Gastrocnemius medialis (tissue), 4 donors: ENCODE measurements at regions not wholly inside any gene's neighbourhood (a gene's known extent, or its start where the extent isn't known, plus 50 kb on each side); places are given as distances from the start of the nearest gene placed in this dataset.

Experiments
- ATAC-seq, 2 donors: fragments of 150-250 bp; one replicate each; pipeline ENCODE4 v1.9.1; 2016
- DNase-seq, 2 donors: peaks; one replicate each; pipeline ENCODE4 v3.0.0-alpha.2; 2019
- H3K27ac ChIP-seq, 4 donors: fragments of 200-600 bp; sonication (generic); 1 replicate in 1 of 4; 2 replicates in 3 of 4; pipeline ENCODE4 v1.5.1; 2016 to 2018; ENCODE audit warnings: mild to moderate bottlenecking in 2 of 4, moderate library complexity in 1 of 4
- H3K27me3 ChIP-seq, 3 donors: fragments of 200-600 bp; sonication (generic) in 2 of 3; 1 replicate in 1 of 3; 2 replicates in 2 of 3; pipeline versions ENCODE4 v1.5.1 to v1.6.0; 2016 to 2019; ENCODE audit warnings: mild to moderate bottlenecking in 1 of 3, moderate library complexity in 1 of 3
- H3K36me3 ChIP-seq, 2 donors: fragments of 200-600 bp; sonication (generic) in 1 of 2; one replicate each; pipeline ENCODE4 v1.5.1; 2017 to 2018
- H3K4me1 ChIP-seq, 2 donors: fragments of 200-600 bp; sonication (generic) in 1 of 2; one replicate each; pipeline ENCODE4 v1.5.1; 2016 to 2017; ENCODE audit warnings: mild to moderate bottlenecking in 2 of 2
- H3K4me3 ChIP-seq, 4 donors: fragments of 200-600 bp; sonication (generic) in 3 of 4; 1 replicate in 1 of 4; 2 replicates in 3 of 4; pipeline ENCODE4 v1.5.1; 2016 to 2019; ENCODE audit warnings: mild to moderate bottlenecking in 2 of 4
- H3K9me3 ChIP-seq, 3 donors: fragments of 200-600 bp; sonication (generic) in 2 of 3; 1 replicate in 1 of 3; 2 replicates in 2 of 3; pipeline ENCODE4 v1.5.1; 2016 to 2019
- CTCF ChIP-seq, 5 experiments: fragments of 450-650 bp in 3 of 5; fragments of 200-600 bp in 2 of 5; sonication (generic) in 2 of 5; IDR thresholded peaks in 4 of 5; conservative IDR thresholded peaks in 1 of 5; 1 replicate in 4 of 5; 2 replicates in 1 of 5; pipeline ENCODE4 v1.5.1; 2016 to 2019; ENCODE audit warnings: antibody characterized with exemption in 5 of 5, mild to moderate bottlenecking in 3 of 5, moderate library complexity in 3 of 5
- POLR2A ChIP-seq, 2 donors: fragments of 450-650 bp; IDR thresholded peaks; one replicate each; pipeline ENCODE4 v1.6.1; 2017; ENCODE audit warnings: antibody characterized with exemption in 2 of 2, mild to moderate bottlenecking in 2 of 2, moderate library complexity in 2 of 2
- in situ Hi-C, 4 donors: fragments of 200-750 bp; cut with MboI; loops; one replicate each; pipeline versions ENCODE4 v1.15.0 to v1.8.0; 2017; ENCODE audit warnings: low sequenced_read_pairs in 4 of 4
- intact Hi-C: fragments of 100-400 bp; cut with DNase I; formaldehyde crosslinking; loops from one replicate; pipeline ENCODE4 v1.15.1; 2023; ENCODE audit warnings: low total_unique reads

DNA sequence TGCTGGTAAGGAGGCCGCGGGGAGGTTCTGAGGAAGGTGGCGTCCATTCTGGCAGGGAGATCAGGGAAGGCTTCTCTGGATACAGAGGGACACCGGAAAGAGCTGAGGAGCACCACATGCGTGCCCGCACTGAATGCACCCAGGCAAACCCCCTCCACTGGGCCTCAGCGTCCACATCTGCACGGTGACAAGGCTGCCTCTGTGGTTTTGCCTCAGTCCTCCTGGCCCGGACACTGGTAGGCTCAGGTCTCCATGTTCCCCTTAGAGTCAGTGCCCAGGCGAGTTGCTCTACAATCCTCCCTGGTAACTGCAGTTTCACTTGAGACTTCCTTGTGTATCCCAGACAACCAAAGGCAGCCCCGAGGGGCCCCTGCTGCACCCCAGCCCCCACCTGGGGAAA, 173.3 kb downstream of the MELK start:
- H3K4me3 ChIP-seq = no peak overlapping the region
- no peaks in the 10 kb centered on the region for H3K4me1 ChIP-seq
- ATAC-seq = no peak
- in situ Hi-C loops (no loop called here), intact Hi-C loops (no loop called here)
- TF ChIP-seq POLR2A (IDR thresholded peaks at IDR 0.05) = no peak
- TF ChIP-seq CTCF (IDR thresholded peaks at IDR 0.05 in 4 of 5, conservative IDR thresholded peaks at IDR 0.05 in 1 of 5) = no peak
- no peaks in the 10 kb centered on the region for H3K36me3 ChIP-seq
- H3K27me3 ChIP-seq = peaks cover 0 to 2% (median 0%) of the 10 kb centered on the region in 3 donors
- no peaks in the 10 kb centered on the region for H3K9me3 ChIP-seq
- DNase-seq = no peak
- no peak overlapping the region for H3K27ac ChIP-seq

DNA sequence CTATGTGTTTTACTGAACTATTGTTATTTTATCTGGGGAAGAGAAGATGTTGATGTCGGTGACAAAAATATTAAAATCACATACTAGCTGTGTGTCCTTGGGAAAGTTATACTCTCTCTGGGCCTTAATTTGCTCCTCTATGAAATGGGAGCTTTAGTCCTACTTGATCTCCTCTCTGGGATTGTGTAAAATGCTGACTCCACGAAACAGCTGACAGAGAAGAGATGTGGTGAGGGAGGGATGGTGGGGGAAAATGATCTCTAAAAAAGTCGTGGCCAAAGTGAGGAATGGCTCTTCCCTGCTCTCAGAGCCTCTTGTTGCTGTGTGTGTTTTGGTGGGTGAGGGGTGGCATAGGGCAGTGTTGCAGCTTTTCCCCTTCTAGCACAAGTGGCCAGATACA, 173.7 kb downstream of the MELK start:
- in situ Hi-C loops = no loop called here
- H3K27me3 ChIP-seq = peaks cover 0 to 2% (median 0%) of the 10 kb centered on the region in 3 donors
- ATAC-seq = no peak

GRCh38 chr9:36748322-36748899, 175.7 kb downstream of the MELK start:
- Histone ChIP-seq H3K4me1 (no peaks in the 10 kb centered on the region), H3K9me3 (no peaks in the 10 kb centered on the region), H3K36me3 (no peaks in the 10 kb centered on the region), H3K27ac (no peak overlapping the region), H3K4me3 (no peak overlapping the region), H3K27me3 (peaks cover 0 to 5% (median 0%) of the 10 kb centered on the region in 3 donors)
- no peak for ATAC-seq
- intact Hi-C loops (no loop called here), in situ Hi-C loops (no loop called here)
- no peak for DNase-seq
- TF ChIP-seq POLR2A (IDR thresholded peaks at IDR 0.05) (no peak), CTCF (IDR thresholded peaks at IDR 0.05 in 4 of 5, conservative IDR thresholded peaks at IDR 0.05 in 1 of 5) (no peak)

More for the DNA sequence above, 173.7 kb downstream of the MELK start:
- no peaks in the 10 kb centered on the region for H3K9me3 ChIP-seq
- DNase-seq = no peak
- H3K4me1 ChIP-seq = no peaks in the 10 kb centered on the region
- TF ChIP-seq CTCF (IDR thresholded peaks at IDR 0.05 in 4 of 5, conservative IDR thresholded peaks at IDR 0.05 in 1 of 5) (no peak), POLR2A (IDR thresholded peaks at IDR 0.05) (no peak)
- no peak overlapping the region for H3K4me3 ChIP-seq
- intact Hi-C loops = no loop called here
- no peak overlapping the region for H3K27ac ChIP-seq
- no peaks in the 10 kb centered on the region for H3K36me3 ChIP-seq

GRCh38 chr9:36749461-36749860, 176.8 kb downstream of the MELK start:
- intact Hi-C loops (no loop called here), in situ Hi-C loops (no loop called here)

More at GRCh38 chr9:36749461-36749860, 176.8 kb downstream of the MELK start:
- no peaks in the 10 kb centered on the region for H3K9me3 ChIP-seq
- TF ChIP-seq POLR2A (IDR thresholded peaks at IDR 0.05) (no peak), CTCF (IDR thresholded peaks at IDR 0.05 in 4 of 5, conservative IDR thresholded peaks at IDR 0.05 in 1 of 5) (no peak)
- DNase-seq (no peak), ATAC-seq (no peak)
- H3K4me3 ChIP-seq = no peak overlapping the region
- H3K4me1 ChIP-seq = no peaks in the 10 kb centered on the region
- H3K27me3 ChIP-seq = peaks cover 0 to 5% (median 0%) of the 10 kb centered on the region in 3 donors
- H3K36me3 ChIP-seq = no peaks in the 10 kb centered on the region
- no peak overlapping the region for H3K27ac ChIP-seq
